GM03348 (cell line): ENCODE measurements at regions not wholly inside any gene's neighbourhood (a gene's known extent, or its start where the extent isn't known, plus 50 kb on each side); places are given as distances from the start of the nearest gene placed in this dataset.
"Not testable (repeated sequence)": the region's sequence is repeated elsewhere in the genome, so short reads cannot be mapped to it uniquely, and the experiment has no call there.

Experiments
- DNase-seq: peaks from one replicate; pipeline ENCODE4 v3.0.0; 2012; ENCODE audit warnings: low spot score

DNA sequence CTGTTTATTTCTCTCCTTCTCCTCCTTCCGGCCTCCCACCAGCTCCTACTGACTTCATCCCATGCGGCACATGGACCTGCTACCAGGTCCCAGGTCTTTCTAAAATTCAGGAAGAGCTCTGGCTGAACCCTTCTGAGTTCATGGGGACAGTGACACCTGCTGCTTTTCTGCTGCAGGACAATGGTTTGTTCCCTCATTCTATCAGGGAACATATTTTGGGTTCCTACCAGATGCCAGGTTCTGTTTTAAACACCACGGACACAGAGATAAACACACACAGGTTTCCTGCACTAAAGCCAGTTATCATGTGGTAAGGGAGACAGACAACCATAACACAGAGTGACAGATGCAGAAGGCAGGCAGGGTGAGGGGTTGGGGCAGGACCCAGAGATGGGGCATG, 114.0 kb upstream of the RAB4A start:
- DNase-seq, result no peak

DNA sequence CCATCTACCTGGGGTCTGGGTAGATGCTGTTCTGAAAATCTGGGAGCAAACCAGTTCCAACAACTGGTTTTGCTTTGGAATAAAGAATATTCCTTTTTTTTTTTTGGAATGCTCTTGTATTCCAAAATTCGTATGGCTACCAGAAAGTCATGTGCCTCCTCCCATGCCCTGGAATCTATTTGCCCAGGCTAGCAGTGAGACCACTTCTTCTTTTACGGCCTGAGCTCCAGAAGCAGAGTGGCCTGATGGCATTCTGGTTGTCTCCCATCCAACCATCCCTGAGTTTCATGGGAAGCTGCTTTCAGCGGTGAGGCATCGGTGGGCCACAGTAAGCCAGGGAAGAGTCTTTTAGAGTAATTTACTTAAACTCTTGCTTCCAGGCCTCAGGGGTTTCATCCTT, 113.4 kb upstream of the RAB4A start:
- DNase-seq, result no peak

DNA sequence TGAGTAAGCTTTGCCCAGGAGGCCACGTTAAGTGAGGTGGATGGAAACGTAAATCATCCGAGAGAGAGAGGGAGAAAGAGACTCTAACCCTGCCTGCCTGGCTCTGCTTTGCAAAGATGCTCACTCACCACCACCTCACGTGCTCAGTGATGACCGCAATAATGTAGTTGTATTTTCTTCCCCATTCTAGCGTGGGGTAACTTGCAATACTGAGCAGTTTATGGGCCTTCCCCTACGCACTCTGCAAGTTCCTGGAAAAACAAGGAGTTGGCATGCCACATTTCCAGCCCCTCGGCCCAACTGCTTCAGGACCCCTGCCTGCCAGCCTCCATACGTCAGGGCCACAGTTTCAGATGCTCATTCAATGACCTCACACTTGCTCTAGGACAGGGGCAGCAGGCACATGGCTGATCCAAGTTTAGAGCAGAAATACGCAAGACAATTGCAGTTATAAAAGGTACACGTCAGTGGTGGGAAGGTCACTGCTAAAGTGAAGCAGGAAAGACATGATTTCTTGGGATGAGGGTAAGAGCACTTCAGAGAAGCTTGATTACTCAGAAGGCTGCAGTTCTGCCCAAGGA, 112.5 kb upstream of the RAB4A start:
- DNase-seq, result no peak

DNA sequence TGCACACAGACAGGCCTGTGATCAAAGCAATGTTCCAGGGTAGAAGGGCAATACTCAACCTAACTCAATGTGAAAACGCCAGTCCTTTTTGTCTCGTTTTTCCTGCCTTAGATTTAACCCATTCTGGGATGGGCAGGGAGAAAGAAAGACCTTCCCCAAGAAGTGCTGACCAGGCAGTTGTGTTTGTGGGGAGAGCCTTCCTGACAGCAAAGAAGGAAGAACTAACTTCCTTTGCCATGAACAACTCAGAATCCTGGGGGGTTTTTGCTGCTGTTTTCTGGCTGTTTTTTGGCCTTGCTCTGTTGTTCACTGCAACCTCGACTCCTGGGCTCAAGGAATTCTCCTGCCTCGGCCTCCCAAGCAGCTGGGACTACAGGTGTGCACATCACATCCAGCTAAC, 112.0 kb upstream of the RAB4A start:
- DNase-seq, result no peak

DNA sequence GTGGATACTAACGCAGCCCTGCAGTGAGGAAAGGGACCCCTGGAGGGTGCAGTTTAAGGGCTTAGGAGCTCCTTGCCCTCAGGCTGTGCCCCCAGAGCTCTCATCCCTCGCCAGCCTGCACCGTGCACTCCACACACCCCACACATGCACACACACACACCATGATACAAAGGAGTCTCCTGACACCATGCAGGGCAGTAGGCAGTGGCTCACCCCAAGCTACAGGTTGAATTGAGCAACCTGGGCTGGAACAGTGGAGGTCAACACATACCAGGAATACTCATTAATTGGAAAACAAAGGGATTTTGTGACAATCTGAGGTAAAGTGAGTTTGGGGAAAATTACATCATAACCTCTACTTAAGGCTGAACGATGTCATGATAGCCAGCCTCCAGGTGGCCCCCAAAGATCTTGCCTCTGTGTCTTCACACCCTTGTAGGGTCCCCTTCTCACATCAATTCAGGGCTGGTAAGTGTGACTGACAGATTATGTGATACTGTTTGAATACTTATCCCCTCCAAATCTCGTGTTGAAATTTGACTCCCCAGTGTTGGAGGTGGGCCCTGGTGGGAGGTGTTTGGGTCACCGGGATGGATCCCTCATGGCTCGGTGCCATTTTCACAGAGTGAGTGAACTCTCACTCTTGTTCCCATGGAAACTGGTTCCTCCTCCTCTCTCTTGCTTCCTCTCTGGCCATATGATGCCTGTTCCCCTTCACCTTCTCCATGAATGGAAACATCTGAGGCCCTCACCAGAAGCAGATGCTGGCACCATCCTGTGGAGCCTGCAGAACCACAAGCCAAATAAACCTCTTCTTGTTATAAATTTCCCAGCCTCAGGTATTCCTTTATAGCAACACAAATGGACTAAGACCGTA, 111.0 kb upstream of the RAB4A start:
- no peak for DNase-seq

DNA sequence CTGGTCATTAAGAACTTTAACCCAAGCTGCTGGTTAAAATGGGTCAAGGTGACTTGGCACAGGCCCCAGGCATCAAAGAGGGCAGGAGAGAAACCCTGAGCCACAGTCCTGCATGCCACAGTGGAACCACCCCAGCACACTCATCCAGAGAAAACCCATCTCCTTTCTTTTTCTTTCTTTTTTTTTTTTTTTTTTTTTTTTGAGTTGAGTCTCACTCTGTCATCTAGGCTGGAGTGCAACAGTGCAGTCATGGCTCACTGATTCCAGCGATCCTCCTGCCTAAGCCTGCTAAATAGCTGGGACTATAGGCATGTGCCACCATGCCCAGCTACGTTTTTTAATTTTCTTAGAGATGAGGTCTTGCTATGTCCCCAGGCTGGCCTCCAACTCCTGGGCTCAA, 109.2 kb upstream of the RAB4A start:
- no peak for DNase-seq

DNA sequence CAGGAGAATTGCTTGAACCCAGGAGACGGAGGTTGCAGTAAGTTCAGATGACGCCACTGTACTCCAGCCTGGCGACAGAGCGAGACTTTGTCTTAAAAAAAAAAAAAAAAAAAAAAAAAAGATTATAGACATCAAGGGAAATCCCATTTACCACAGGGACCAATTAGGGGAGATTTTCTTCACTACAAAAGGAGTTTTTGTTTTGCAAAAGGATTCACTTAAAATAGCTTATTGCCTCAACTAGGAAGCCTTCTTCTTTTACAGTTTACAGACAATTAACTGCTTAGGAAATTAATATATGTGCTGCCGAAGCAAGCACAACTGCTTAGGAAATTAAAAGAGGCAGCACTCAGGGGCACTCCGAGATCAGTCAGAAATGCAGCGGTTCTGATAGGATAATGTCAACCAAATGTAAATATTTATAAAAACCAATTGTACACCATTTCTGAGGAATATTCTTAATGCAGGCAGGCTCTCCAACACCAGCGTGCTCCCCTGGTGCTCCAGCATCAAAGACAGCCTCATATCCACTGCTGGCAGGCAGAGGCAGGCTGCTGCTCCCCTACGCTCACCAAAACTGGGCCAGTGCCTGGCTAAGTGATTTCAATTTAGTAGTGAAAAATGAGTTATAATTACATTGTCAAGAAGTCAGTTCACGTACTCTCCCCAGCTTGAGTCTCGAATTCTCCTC, 107.9 kb upstream of the RAB4A start:
- no peak for DNase-seq

DNA sequence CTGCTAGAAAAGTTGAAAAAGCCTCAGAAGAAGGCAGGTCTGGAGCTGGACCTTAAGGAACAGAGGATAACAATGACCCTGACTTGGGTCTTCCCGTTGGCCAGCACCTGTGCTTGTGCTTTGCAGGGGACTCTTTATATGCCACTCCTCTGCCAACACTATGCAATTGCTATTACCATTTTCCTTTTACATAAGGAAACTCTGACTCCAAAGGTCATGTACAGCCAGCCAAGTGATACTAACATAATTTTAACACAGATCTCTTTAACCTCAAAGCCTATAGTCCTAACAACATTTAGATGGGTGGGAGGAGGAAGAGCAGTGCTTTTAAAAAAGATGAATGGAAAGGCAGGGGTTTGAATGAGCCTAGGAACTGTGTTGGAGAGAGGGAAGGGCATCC, 106.6 kb upstream of the RAB4A start:
- no peak for DNase-seq

DNA sequence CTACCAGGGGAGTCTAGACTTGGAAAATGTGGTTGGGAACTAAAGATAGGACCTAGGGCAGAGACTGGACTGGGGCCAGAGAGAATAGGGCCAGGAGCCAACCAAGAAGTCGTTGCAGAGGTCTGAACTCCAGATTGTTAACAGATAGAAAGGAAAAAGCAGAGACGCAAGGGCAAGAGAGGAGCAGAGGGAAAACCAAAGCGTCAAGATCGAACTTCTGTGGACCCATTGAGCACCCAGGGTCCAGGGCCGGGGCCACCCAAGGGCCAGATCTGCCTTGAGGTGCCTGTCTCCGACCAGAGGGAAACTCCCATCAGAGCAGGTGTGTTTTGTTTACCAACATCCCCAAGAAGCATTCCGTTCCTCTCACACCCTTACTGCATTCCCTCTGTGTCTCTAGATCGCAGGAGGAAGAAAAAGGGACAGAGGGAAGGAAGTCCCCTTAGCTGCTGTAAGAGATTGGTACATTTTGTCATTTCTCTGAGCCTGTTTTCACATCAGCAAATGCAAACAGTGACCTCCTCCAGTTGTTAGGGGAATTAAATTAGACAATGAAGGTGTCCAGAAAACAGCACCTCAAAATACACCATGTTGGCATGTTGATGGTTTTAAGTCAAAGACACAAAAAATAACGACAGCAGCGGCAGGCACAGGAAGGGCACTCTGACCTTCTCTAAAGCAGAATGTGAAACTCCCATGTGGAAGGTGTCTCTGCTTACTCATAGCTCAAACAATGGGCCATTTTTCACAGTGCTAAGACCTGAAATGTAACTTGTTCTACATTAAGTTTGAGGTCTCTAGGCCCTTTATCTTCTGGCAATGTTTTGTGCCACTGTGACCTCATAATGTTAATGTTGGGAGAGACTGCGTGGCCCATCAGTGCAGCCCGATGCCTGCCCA, 105.8 kb upstream of the RAB4A start:
- DNase-seq, result no peak

DNA sequence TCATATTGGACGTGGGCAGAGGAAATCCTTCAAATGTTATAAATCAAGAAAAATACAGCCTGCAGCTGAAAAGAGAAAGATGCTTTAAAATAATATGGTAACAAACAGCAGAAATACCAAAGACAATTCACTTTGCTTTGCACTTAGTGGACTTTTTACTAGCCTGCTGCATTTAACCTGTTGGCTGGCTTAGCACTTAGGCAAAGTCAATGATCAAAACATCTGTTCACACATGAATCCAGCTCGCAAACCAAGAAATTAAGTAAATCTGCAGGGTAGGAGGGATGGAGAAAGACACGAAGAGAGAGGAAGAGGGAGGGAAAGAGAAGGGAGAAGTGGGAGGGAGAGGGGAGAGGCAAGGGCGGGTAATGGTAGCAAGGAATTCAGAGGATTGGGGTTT, 103.6 kb upstream of the RAB4A start:
- DNase-seq, result no peak

DNA sequence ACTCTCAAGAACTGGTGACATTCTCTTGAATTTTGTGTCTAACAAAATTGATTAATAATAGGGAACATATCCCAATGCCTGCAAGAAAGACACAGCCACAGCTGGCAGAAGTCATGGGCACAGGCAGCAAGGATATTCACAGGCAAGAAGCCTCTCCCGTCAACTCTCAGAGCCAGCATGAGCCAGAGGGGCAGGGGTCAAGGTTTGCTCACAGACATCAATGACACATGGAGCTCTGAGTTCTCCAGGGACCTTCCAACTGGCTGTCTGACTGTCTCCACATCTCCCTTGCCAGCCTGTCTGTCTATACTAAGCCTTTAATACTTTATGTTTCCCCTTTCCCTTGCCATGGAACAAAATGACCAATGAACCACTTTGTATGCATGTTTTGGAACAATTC, 101.5 kb upstream of the RAB4A start:
- no peak for DNase-seq

DNA sequence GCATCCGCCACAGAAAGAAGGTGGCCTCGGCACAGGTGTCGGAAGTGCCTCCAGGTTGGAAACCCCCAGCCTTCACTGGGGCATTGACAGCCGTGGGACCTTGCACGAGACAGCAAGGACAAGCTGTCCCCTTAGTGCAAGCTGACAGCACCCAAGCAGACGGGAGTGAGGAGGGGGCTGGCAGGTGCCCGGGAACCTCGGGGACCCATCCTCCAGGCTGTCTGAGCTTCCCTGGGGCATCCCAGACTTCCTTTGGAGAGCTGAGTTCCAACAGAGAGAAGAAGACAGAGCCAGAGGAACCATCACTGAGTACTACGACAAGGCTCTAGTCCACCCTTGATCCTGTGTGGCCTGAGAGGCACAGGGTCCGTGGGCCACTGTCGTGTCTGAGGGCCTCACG, 100.6 kb upstream of the RAB4A start:
- DNase-seq, result no peak

DNA sequence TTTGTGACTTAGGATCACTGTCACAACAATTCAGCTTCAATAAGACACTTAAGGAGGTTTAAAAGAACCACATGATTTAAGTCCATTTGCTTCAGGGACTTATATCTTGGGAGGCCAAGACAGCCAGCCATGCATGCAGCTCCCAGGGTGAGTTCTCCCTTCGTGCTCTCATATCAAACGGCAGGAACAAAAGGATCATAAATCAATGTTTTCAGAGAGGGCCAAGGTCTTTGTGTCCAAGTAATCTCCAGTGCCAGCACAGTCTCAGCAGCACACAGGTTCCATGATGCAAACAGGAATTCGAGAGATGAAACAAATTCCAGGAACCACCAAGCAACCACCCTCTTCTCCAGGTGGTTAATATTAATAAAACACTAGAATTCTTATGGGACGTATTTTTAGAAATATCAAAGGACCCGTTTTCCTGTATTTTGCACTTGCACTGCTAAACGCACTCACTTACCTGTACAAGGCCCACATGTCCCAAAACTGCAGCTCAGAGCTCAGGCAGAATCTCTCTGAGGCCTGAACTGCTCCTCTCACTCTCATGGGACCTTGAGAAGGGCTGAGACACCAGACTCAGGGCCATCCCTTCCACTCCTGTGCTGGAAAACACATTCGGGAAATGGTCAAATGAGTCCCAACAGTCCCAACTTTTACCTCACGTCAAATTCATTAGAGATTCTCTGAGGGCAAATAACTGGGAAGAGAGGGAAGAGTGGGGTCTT, 100.0 kb upstream of the RAB4A start:
- no peak for DNase-seq

DNA sequence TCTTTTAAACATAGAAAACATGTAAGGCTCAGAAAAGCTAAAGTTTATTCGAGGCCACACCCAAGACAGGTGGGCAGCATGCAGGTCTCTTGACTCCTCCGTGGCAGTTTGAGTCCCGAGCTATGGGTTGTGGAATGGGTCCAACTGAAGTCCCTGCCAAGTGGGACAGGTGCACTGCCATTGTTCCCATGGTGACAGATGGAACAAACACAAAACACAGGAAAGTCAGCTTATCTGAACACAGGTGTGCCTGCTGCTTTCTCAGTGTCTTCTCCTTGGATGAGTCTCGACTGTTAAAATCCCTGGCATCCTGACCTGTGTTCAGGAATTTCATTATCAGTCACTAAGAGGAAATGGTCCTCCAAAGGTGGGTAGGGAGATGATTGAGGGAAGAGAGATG, 99.0 kb upstream of the RAB4A start:
- no peak for DNase-seq

DNA sequence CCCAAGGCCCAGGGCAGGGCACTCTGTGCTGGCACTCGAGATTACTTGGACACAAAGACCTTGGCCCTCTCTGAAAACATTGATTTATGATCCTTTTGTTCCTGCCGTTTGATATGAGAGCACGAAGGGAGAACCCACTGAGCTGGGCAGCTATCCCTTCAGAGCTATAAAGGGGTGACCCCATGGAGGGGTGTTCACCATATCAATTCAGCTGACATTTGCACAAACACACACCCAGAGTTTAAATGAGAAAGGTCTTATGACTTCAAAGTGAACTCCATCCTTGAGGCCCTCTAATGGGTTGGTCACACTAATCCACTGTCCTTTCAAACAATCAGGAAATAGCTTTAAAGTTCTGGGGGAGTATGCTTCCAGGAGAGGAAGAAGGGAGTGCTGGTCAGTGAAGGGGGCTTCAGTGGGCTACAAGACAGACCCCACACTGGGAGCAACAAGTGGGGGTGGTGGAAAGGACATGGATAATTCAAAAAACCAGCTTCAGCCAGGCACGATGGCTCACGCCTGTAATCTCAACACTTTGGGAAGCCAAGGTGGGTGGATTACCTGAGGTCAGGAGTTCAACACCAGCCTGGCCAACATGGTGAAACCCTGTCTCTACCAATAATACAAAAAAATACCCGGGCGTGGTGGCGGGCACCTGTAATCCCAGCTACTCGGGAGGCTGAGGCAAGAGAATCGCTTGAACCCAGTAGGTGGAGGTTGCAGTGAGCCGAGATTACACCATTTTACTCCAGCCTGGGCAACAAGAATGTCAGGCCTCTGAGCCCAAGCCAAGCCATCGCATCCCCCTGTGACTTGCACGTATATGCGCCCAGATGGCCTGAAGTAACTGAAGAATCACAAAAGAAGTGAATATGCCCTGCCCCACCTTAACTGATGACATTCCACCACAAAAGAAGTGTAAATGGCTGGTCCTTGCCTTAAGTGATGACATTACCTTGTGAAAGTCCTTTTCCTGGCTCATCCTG, 97.1 kb upstream of the RAB4A start:
- DNase-seq, result not testable (repeated sequence)

DNA sequence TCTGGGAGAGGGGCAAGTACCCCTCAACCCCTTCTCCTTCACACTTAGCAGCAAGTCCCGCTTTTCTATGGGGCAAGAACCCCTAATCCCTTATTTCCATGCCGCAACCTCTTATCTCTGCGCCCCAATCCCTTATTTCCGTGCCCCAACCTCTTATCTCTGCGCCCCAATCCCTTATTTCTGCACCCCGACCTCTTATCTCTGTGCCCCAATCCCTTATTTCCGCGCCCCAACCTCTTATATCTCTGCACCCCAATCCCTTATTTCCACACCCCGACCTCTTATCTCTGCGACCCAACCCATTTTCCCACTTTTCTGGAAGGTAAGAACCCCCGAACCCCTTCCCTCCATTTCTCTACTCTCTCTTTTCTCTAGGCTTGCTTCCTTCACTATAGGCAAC, 95.6 kb upstream of the RAB4A start:
- not testable (repeated sequence) for DNase-seq

DNA sequence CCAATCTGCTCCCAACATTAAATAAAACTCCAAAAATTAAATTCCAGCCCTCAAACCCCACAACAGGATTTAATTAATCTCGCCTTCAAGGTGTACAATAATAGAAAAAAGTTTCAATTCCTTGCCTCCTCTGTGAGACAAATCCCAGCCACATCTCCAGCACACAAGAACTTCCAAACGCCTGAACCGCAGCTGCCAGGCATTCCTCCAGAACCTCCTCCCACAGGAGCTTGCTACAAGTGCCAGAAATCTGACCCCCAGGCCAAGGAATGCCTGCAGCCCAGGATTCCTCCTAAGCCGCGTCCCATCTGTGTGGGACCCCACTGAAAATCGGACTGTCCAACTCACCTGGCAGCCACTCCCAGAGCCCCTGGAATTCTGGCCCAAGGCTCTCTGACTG, 94.5 kb upstream of the RAB4A start:
- not testable (repeated sequence) for DNase-seq

DNA sequence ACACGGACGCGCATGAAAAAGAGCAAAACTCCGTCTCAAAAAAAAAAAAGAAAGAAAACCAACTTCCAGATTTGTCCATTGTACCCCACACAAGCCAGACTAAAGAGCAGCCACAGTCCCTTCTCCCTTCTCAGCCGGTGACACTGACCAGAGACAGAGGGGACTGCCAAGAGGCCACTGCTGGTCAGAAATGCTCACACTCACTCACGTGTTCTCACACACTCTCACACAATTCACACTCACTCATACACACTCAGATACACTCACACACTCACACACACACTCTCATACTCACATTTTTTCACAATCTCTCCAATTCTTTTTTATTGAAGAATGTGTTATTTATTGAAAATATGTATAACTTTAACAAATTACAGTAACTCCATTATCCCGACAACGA, 90.8 kb upstream of the RAB4A start:
- no peak for DNase-seq

DNA sequence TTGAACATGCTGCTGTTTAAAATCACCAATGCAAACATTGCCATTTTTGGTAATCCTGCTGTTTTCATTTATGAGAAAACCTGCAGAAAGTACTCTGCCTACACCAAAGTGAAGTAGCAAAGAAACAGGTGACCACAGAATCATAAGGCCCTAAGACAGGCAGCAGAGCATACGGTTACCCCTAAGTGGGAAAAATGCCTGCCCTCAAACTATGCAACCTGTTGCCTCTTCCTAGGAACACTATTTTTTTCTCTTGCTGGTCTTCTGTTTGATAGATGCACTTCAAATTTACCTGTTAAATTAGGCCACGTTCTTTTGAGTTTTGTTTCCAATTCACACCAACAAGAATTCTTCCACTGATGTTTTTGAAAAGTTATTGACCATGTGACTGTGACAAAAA, 89.5 kb upstream of the RAB4A start:
- DNase-seq, result no peak

DNA sequence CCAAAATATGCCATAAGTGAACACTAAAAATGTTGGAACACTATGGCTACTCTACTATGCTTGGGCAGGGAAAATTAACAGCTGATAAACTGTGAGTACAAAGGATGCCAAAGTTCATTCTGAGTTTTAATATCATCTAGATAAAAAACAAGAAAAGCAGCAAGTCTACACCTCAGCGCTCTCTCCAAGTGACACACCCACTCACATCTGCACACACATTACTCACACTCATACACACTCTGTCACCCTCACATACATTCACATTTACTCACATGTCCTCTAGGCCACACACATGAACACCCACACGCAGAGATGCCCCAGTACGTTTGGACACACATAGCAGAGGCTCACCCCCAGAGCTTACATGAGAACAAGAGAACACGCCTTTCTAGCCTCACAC, 87.3 kb upstream of the RAB4A start:
- no peak for DNase-seq
